Liver (tissue), 3 donors: ENCODE measurements at regions not wholly inside any gene's neighbourhood (a gene's known extent, or its start where the extent isn't known, plus 50 kb on each side); places are given as distances from the start of the nearest gene placed in this dataset.

Source experiments
- FOXA1 ChIP-seq: IDR thresholded peaks from 2 replicates; pipeline ENCODE4 v1.6.1; 2016; ENCODE audit warnings: antibody characterized with exemption
- SP1 ChIP-seq: IDR thresholded peaks from 2 replicates; pipeline ENCODE4 v1.6.1; 2018; ENCODE audit warnings: antibody characterized with exemption, mild to moderate bottlenecking
- TF ChIP-seq, protein P1 (sequence below): fragments of 150-350 bp; IDR thresholded peaks from 2 replicates; pipeline ENCODE4 v1.5.1; 2017; ENCODE audit warnings: improper control_type of control experiment, low read depth, low read length; ENCODE audit not compliant: missing input control
- TF ChIP-seq, protein P2 (sequence below): IDR thresholded peaks from 2 replicates; pipeline ENCODE4 v1.6.1; 2016; ENCODE audit warnings: antibody characterized with exemption
- donor health status: healthy.
- donor health status: healthy.

DNA sequence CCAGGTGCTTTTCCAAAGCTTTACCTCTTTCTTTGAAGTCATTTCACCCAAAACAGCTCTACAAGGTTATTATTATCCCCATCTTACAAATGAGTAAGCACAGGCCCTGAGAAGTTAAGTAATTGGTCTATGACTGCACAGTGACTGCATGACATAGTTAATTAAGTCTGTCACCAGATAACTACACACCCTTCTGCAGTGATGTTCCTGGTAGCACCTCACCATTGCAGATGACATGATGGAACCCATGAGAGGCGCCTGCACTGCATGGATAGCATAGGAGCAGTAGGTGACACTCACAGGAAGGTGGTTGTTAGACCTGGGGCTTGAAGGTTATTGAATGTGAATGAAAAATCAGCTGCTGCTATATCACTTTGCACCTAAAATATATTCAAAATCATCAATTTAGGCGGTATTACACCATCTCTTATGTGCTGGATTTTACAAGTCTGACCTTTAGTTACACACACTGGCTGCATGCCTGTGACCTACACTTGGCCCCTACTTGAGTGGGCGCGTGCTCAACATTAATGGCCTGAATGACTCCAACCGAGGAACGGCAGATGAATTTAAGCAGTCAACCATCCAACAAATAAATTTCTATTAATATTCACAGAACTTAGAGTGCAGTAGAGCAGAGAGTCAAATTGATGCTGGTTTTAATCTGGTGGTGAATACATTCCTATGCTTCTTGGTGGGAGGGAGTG lies 239.6 kb downstream of the CDH11 start:
- TF ChIP-seq FOXA1 (no peak), SP1 (no peak)
- TF ChIP-seq, protein P1, sequence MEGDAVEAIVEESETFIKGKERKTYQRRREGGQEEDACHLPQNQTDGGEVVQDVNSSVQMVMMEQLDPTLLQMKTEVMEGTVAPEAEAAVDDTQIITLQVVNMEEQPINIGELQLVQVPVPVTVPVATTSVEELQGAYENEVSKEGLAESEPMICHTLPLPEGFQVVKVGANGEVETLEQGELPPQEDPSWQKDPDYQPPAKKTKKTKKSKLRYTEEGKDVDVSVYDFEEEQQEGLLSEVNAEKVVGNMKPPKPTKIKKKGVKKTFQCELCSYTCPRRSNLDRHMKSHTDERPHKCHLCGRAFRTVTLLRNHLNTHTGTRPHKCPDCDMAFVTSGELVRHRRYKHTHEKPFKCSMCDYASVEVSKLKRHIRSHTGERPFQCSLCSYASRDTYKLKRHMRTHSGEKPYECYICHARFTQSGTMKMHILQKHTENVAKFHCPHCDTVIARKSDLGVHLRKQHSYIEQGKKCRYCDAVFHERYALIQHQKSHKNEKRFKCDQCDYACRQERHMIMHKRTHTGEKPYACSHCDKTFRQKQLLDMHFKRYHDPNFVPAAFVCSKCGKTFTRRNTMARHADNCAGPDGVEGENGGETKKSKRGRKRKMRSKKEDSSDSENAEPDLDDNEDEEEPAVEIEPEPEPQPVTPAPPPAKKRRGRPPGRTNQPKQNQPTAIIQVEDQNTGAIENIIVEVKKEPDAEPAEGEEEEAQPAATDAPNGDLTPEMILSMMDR: no peak
- TF ChIP-seq, protein P2, sequence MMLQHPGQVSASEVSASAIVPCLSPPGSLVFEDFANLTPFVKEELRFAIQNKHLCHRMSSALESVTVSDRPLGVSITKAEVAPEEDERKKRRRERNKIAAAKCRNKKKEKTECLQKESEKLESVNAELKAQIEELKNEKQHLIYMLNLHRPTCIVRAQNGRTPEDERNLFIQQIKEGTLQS: no peak
